Activated CD8-positive, alpha-beta T cell treated with anti-CD3 and anti-CD28 coated beads for 36 hours (primary cell): ENCODE measurements at regions not wholly inside any gene's neighbourhood (a gene's known extent, or its start where the extent isn't known, plus 50 kb on each side); places are given as distances from the start of the nearest gene placed in this dataset.

Experiments
- ATAC-seq: fragments of 200-7000 bp; cut with Tn5 transposase; one replicate; pipeline ENCODE4 v1.10.0; 2021; ENCODE audit warnings: mild to moderate bottlenecking, moderate library complexity
- CTCF ChIA-PET: fragments of 350-600 bp; sonication (Branson Sonifier 250); formaldehyde crosslinking; loops from one replicate; lab custom pipeline; 2021; ENCODE audit warnings: antibody characterized with exemption; lab: Charles Lee
- POLR2A ChIA-PET: fragments of 350-600 bp; sonication (Branson Sonifier 250); formaldehyde crosslinking; loops from one replicate; lab custom pipeline; 2021; ENCODE audit warnings: antibody characterized with exemption; lab: Charles Lee
- DNase-seq: peaks from one replicate; pipeline ENCODE4 v3.0.0-alpha.2; 2020
- H3K27ac Mint-ChIP-seq: one replicate; pipeline ENCODE4 v1.8.0; 2021; ENCODE audit warnings: mild to moderate bottlenecking, mixed read lengths
- H3K27me3 Mint-ChIP-seq: one replicate; pipeline ENCODE4 v1.8.0; 2021; ENCODE audit warnings: mixed read lengths
- H3K36me3 Mint-ChIP-seq: one replicate; pipeline ENCODE4 v1.8.0; 2021; ENCODE audit warnings: low read depth, mixed read lengths
- H3K4me1 Mint-ChIP-seq: one replicate; pipeline ENCODE4 v1.8.0; 2021; ENCODE audit warnings: low read depth, mixed read lengths
- H3K4me3 Mint-ChIP-seq: one replicate; pipeline ENCODE4 v1.8.0; 2021; ENCODE audit warnings: mild to moderate bottlenecking, moderate library complexity, mixed read lengths
- H3K9me3 Mint-ChIP-seq: one replicate; pipeline ENCODE4 v1.8.0; 2021; ENCODE audit warnings: mixed read lengths
- CTCF ChIP-seq: fragments of 200-600 bp; IDR thresholded peaks from one replicate; pipeline ENCODE4 v1.8.0; 2022; ENCODE audit warnings: antibody characterized with exemption, mild to moderate bottlenecking
- intact Hi-C: fragments of 100-400 bp; cut with micrococcal nuclease; formaldehyde crosslinking; loops from one replicate; pipeline ENCODE4 v1.10.0; 2022

GRCh38 chr1:80076469-80076868, 1069.9 kb upstream of the ADGRL4 start:
- intact Hi-C loops: no loop called here
- POLR2A ChIA-PET: no interaction called here
- Mint-ChIP-seq H3K4me3 (no peak overlapping the region), H3K4me1 (no peaks in the 10 kb centered on the region), H3K9me3 (peaks cover 8% of the 10 kb centered on the region), H3K27ac (no peak overlapping the region), H3K36me3 (no peaks in the 10 kb centered on the region), H3K27me3 (no peaks in the 10 kb centered on the region)
- no peak for TF ChIP-seq CTCF
- ATAC-seq (no peak), DNase-seq (no peak)
- CTCF ChIA-PET: no interaction called here

- Mint-ChIP-seq H3K4me3 (no peak overlapping the region), H3K27ac (no peak overlapping the region), H3K36me3 (no peaks in the 10 kb centered on the region), H3K27me3 (no peaks in the 10 kb centered on the region), H3K9me3 (peaks cover 4% of the 10 kb centered on the region), H3K4me1 (no peaks in the 10 kb centered on the region)
- ChIA-PET CTCF (no interaction called here), POLR2A (no interaction called here)
- no peak for DNase-seq
- no peak for TF ChIP-seq CTCF
- intact Hi-C loops: no loop called here
- ATAC-seq: no peak
Observed at GRCh38 chr1:80075351-80075750, 1068.8 kb upstream of the ADGRL4 start.

DNA sequence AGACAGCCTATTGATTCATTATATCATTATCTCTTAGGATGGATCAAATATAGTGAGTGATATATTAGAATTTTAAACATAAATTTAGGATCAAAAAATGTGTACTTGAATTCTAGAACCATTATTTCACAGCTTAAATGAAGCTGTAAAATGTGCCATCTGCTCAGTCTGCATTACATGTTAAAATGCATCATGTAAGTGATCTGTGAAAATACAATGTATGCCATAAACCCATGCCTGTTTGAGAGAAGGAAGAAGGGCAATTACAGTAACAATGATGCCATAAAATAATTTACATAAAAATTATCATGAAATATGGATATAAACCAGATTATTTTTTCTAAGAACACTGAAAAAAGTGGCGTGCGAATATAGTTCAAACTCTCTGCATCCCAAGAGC, 1066.0 kb upstream of the ADGRL4 start:
- ATAC-seq: no peak

DNA sequence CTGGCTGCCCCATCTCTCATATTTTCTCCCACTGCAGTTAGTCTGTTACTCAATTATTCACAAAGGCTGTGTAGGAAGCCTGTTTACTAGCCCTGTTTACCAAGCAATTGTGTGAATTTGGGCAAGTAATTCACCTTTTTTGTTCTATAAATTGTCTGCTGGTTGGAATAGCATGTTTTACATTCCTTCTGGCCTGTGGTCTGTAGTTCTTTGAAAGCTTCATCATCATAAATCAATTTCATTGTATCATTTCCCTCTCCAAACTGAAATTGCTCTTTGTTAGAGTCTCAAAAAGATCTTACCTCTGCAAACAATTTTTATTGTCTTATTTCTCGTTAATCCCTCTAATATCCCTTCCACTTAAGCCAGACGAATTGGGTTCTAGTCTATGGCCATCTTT, 1059.5 kb upstream of the ADGRL4 start:
- no peak for ATAC-seq
- no peaks in the 10 kb centered on the region for H3K4me1 Mint-ChIP-seq
- no peak for TF ChIP-seq CTCF
- DNase-seq: no peak
- intact Hi-C loops: no loop called here
- H3K36me3 Mint-ChIP-seq: no peaks in the 10 kb centered on the region
- H3K4me3 Mint-ChIP-seq: no peak overlapping the region
- CTCF ChIA-PET: no interaction called here
- no peaks in the 10 kb centered on the region for H3K27me3 Mint-ChIP-seq
- POLR2A ChIA-PET: no interaction called here
- peaks cover 6% of the 10 kb centered on the region for H3K9me3 Mint-ChIP-seq
- no peak overlapping the region for H3K27ac Mint-ChIP-seq

More for the DNA sequence above, 1066.0 kb upstream of the ADGRL4 start:
- CTCF ChIA-PET: no interaction called here
- TF ChIP-seq CTCF: no peak
- intact Hi-C loops: no loop called here
- Mint-ChIP-seq H3K27me3 (no peaks in the 10 kb centered on the region), H3K4me3 (no peak overlapping the region), H3K9me3 (peaks cover 4% of the 10 kb centered on the region), H3K27ac (no peak overlapping the region), H3K36me3 (no peaks in the 10 kb centered on the region), H3K4me1 (no peaks in the 10 kb centered on the region)
- POLR2A ChIA-PET: no interaction called here
- DNase-seq: no peak

- H3K27me3 Mint-ChIP-seq: no peaks in the 10 kb centered on the region
- CTCF ChIA-PET: no interaction called here
- DNase-seq (no peak), ATAC-seq (no peak)
- POLR2A ChIA-PET: no interaction called here
- no peak for TF ChIP-seq CTCF
- peaks cover 12% of the 10 kb centered on the region for H3K9me3 Mint-ChIP-seq
- no peak overlapping the region for H3K27ac Mint-ChIP-seq
- no peaks in the 10 kb centered on the region for H3K36me3 Mint-ChIP-seq
- no peaks in the 10 kb centered on the region for H3K4me1 Mint-ChIP-seq
- no peak overlapping the region for H3K4me3 Mint-ChIP-seq
- intact Hi-C loops: no loop called here
Observed at GRCh38 chr1:80064524-80064923, 1058.0 kb upstream of the ADGRL4 start.
